ENCODE measurements at regions not wholly inside any gene's neighbourhood (a gene's known extent, or its start where the extent isn't known, plus 50 kb on each side); places are given as distances from the start of the nearest gene placed in this dataset.

DNA sequence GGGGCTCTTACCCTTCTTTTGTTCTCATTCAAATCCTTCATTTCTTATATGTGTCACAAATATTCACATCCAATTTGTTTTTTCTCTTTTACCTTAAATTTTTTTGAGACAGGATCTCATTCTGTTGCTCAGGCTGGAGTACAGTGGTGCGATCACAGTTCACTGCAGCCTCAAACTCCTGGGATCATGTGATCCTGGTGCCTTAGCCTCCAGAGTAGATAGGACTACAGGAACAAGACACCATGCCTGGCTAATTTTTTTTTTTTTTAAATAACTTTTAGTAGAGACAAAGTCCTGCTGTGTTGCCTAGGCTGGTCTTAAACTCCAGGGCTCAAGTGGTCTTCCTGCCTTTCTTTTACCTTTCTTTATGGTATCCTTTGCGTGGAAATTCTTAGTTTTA, 66.5 kb downstream of the POLR2M start:
- H3K4me2 ChIP-seq (replicated peaks; ENCODE audit: extremely low read depth, low read length, poor library complexity, severe bottlenecking): no peak overlapping the region
- H3K4me1 ChIP-seq (ENCODE audit: control insufficient read depth in 1 of 2, insufficient read depth in 2 of 2, low read length in 2 of 2): no peaks in the 10 kb centered on the region
- no peaks in the 10 kb centered on the region for H3K36me3 ChIP-seq (replicated peaks in 1 of 2; ENCODE audit: control insufficient read depth in 1 of 2, insufficient read depth in 2 of 2, low read length in 2 of 2)
- no peak overlapping the region for H2AFZ ChIP-seq (ENCODE audit: insufficient read depth, low read depth, low read length, poor library complexity, severe bottlenecking)
- no peaks in the 10 kb centered on the region for H4K20me1 ChIP-seq (ENCODE audit: insufficient read depth, low read length)
- no peaks in the 10 kb centered on the region for H3K79me2 ChIP-seq (ENCODE audit: insufficient read depth, low read length)
- no peaks in the 10 kb centered on the region for H3K36me3 Mint-ChIP-seq
- intact Hi-C loops (cut with micrococcal nuclease): no loop called here
- H3K9ac ChIP-seq (ENCODE audit: insufficient read depth, low read length, poor library complexity, severe bottlenecking): no peak overlapping the region
- H3K27me3 ChIP-seq (ENCODE audit: control insufficient read depth in 2 of 2, insufficient read depth in 2 of 2, low read length in 2 of 2): no peaks in the 10 kb centered on the region
- no peak overlapping the region for H3K27ac ChIP-seq (ENCODE audit: low read depth in 1 of 2, low read length in 2 of 2)
- H3K27me3 Mint-ChIP-seq (ENCODE audit: low read depth in 3 of 3): peaks cover 0 to 2% (median 2%) of the 10 kb centered on the region in 3 donors
- no peak for DNase-seq
- H3K9me3 Mint-ChIP-seq: no peaks in the 10 kb centered on the region
- WGBS (ENCODE audit: insufficient coverage): 100% methylated on average over 1 of the region's 2 CpGs
- TF ChIP-seq, protein P1, sequence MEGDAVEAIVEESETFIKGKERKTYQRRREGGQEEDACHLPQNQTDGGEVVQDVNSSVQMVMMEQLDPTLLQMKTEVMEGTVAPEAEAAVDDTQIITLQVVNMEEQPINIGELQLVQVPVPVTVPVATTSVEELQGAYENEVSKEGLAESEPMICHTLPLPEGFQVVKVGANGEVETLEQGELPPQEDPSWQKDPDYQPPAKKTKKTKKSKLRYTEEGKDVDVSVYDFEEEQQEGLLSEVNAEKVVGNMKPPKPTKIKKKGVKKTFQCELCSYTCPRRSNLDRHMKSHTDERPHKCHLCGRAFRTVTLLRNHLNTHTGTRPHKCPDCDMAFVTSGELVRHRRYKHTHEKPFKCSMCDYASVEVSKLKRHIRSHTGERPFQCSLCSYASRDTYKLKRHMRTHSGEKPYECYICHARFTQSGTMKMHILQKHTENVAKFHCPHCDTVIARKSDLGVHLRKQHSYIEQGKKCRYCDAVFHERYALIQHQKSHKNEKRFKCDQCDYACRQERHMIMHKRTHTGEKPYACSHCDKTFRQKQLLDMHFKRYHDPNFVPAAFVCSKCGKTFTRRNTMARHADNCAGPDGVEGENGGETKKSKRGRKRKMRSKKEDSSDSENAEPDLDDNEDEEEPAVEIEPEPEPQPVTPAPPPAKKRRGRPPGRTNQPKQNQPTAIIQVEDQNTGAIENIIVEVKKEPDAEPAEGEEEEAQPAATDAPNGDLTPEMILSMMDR (IDR thresholded peaks at IDR 0.05): no peak
- no peak overlapping the region for H3K27ac Mint-ChIP-seq
- peaks cover 5% of the 10 kb centered on the region for H3K4me1 Mint-ChIP-seq
- H3K4me3 Mint-ChIP-seq: no peak overlapping the region
- no peak overlapping the region for H3K4me3 ChIP-seq (replicated peaks in 1 of 3; ENCODE audit: low read depth in 2 of 3, low read length in 3 of 3)
- no peaks in the 10 kb centered on the region for H3K9me3 ChIP-seq (replicated peaks in 1 of 2; ENCODE audit: control insufficient read depth in 1 of 2, insufficient read depth in 1 of 2, low read length in 2 of 2)

DNA sequence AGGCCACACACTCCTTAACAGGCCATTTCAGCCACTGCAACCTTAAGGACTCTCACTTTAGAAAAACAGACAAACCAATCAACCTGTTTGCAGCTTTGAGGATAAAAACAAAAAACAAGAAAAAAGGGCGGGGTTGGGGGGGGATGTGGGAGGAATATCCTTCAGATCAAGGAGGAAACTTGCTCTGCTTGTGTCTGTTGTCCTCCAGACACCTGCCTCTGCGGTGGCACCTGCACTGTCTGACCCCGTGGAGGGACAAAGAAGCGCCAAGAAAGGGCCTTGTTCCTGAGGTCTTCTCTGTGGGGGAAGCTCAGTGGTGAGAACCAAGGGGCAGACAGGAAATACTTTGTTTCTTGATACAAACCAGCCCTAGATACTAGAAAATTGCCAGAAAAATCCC, 70.5 kb downstream of the POLR2M start:
- Histone ChIP-seq H3K9me3 (replicated peaks in 1 of 2; ENCODE audit: control insufficient read depth in 1 of 2, insufficient read depth in 1 of 2, low read length in 2 of 2) (no peaks in the 10 kb centered on the region), H3K27me3 (ENCODE audit: control insufficient read depth in 2 of 2, insufficient read depth in 2 of 2, low read length in 2 of 2) (no peaks in the 10 kb centered on the region), H3K4me2 (replicated peaks; ENCODE audit: extremely low read depth, low read length, poor library complexity, severe bottlenecking) (no peak overlapping the region), H4K20me1 (ENCODE audit: insufficient read depth, low read length) (no peaks in the 10 kb centered on the region), H2AFZ (ENCODE audit: insufficient read depth, low read depth, low read length, poor library complexity, severe bottlenecking) (no peak overlapping the region), H3K9ac (ENCODE audit: insufficient read depth, low read length, poor library complexity, severe bottlenecking) (no peak overlapping the region), H3K4me1 (ENCODE audit: control insufficient read depth in 1 of 2, insufficient read depth in 2 of 2, low read length in 2 of 2) (no peaks in the 10 kb centered on the region), H3K27ac (ENCODE audit: low read depth in 1 of 2, low read length in 2 of 2) (no peak overlapping the region), H3K4me3 (replicated peaks in 1 of 3; ENCODE audit: low read depth in 2 of 3, low read length in 3 of 3) (no peak overlapping the region), H3K36me3 (replicated peaks in 1 of 2; ENCODE audit: control insufficient read depth in 1 of 2, insufficient read depth in 2 of 2, low read length in 2 of 2) (no peaks in the 10 kb centered on the region), H3K79me2 (ENCODE audit: insufficient read depth, low read length) (no peaks in the 10 kb centered on the region)
- no peak overlapping the region for H3K4me3 Mint-ChIP-seq
- WGBS (ENCODE audit: insufficient coverage): 94% methylated on average over 2 of the region's 4 CpGs
- no peak overlapping the region for H3K27ac Mint-ChIP-seq
- H3K4me1 Mint-ChIP-seq: no peaks in the 10 kb centered on the region
- intact Hi-C loops (cut with micrococcal nuclease): no loop called here
- H3K9me3 Mint-ChIP-seq: no peaks in the 10 kb centered on the region
- TF ChIP-seq, protein P1 (IDR thresholded peaks at IDR 0.05): no peak
- DNase-seq: no peak
- peaks cover 0 to 2% (median 1%) of the 10 kb centered on the region in 3 donors for H3K27me3 Mint-ChIP-seq (ENCODE audit: low read depth in 3 of 3)
- H3K36me3 Mint-ChIP-seq: no peaks in the 10 kb centered on the region
